Activated CD4-positive, alpha-beta memory T cell treated with anti-CD3 and anti-CD28 coated beads, Interleukin-2, amount 10 ng/mL, durations not matched to agents 7 days and 5 days (primary cell): ENCODE measurements at regions not wholly inside any gene's neighbourhood (a gene's known extent, or its start where the extent isn't known, plus 50 kb on each side); places are given as distances from the start of the nearest gene placed in this dataset.

ENCODE experiments used
- CTCF ChIA-PET: fragments of 350-600 bp; sonication (Branson Sonifier 250); formaldehyde crosslinking; loops from one replicate; lab custom pipeline; 2021; ENCODE audit warnings: antibody characterized with exemption, inconsistent platforms; lab: Charles Lee
- POLR2A ChIA-PET: fragments of 350-600 bp; sonication (Branson Sonifier 250); formaldehyde crosslinking; loops from one replicate; lab custom pipeline; 2021; ENCODE audit warnings: antibody characterized with exemption; lab: Charles Lee
- DNase-seq: peaks from one replicate; pipeline ENCODE4 v3.0.0-alpha.2; 2020
- H3K27ac Mint-ChIP-seq: one replicate; pipeline ENCODE4 v1.8.0; 2021; ENCODE audit warnings: mild to moderate bottlenecking, mixed read lengths
- H3K27me3 Mint-ChIP-seq: one replicate; pipeline ENCODE4 v1.8.0; 2021; ENCODE audit warnings: mixed read lengths
- H3K36me3 Mint-ChIP-seq: one replicate; pipeline ENCODE4 v1.8.0; 2021; ENCODE audit warnings: low read depth, mixed read lengths
- H3K4me1 Mint-ChIP-seq: one replicate; pipeline ENCODE4 v1.8.0; 2021; ENCODE audit warnings: mixed read lengths
- H3K4me3 Mint-ChIP-seq: one replicate; pipeline ENCODE4 v1.8.0; 2021; ENCODE audit warnings: mild to moderate bottlenecking, mixed read lengths
- H3K9me3 Mint-ChIP-seq: one replicate; pipeline ENCODE4 v1.8.0; 2021; ENCODE audit warnings: mixed read lengths

GRCh38 chr2:163374282-163374681, 361.5 kb downstream of the FIGN start:
- POLR2A ChIA-PET = no interaction called here
- Mint-ChIP-seq H3K27ac (no peak overlapping the region), H3K9me3 (peaks cover 9% of the 10 kb centered on the region), H3K36me3 (no peaks in the 10 kb centered on the region), H3K27me3 (no peaks in the 10 kb centered on the region), H3K4me3 (no peak overlapping the region), H3K4me1 (no peaks in the 10 kb centered on the region)
- no peak for DNase-seq
- CTCF ChIA-PET = no interaction called here

- POLR2A ChIA-PET = no interaction called here
- no peaks in the 10 kb centered on the region for H3K4me1 Mint-ChIP-seq
- no peaks in the 10 kb centered on the region for H3K27me3 Mint-ChIP-seq
- H3K36me3 Mint-ChIP-seq = no peaks in the 10 kb centered on the region
- CTCF ChIA-PET = no interaction called here
- peaks cover 9% of the 10 kb centered on the region for H3K9me3 Mint-ChIP-seq
- no peak overlapping the region for H3K27ac Mint-ChIP-seq
- H3K4me3 Mint-ChIP-seq = no peak overlapping the region
- DNase-seq = no peak
Measured at GRCh38 chr2:163373496-163373895, 362.3 kb downstream of the FIGN start.

- no peak for DNase-seq
- ChIA-PET POLR2A (no interaction called here), CTCF (no interaction called here)
- no peak overlapping the region for H3K4me3 Mint-ChIP-seq
- H3K27ac Mint-ChIP-seq = no peak overlapping the region
- H3K36me3 Mint-ChIP-seq = no peaks in the 10 kb centered on the region
- no peaks in the 10 kb centered on the region for H3K4me1 Mint-ChIP-seq
- H3K27me3 Mint-ChIP-seq = no peaks in the 10 kb centered on the region
- H3K9me3 Mint-ChIP-seq = peaks cover 9% of the 10 kb centered on the region
Measured at GRCh38 chr2:163370169-163370886, 365.5 kb downstream of the FIGN start.

GRCh38 chr2:163369111-163369510, 366.7 kb downstream of the FIGN start:
- Mint-ChIP-seq H3K27ac (no peak overlapping the region), H3K4me1 (no peaks in the 10 kb centered on the region), H3K4me3 (no peak overlapping the region), H3K9me3 (peaks cover 9% of the 10 kb centered on the region), H3K27me3 (no peaks in the 10 kb centered on the region), H3K36me3 (no peaks in the 10 kb centered on the region)
- ChIA-PET CTCF (no interaction called here), POLR2A (no interaction called here)
- no peak for DNase-seq

- no peaks in the 10 kb centered on the region for H3K36me3 Mint-ChIP-seq
- no peaks in the 10 kb centered on the region for H3K27me3 Mint-ChIP-seq
- POLR2A ChIA-PET = no interaction called here
- CTCF ChIA-PET = no interaction called here
- no peak overlapping the region for H3K27ac Mint-ChIP-seq
- H3K4me3 Mint-ChIP-seq = no peak overlapping the region
- peaks cover 9% of the 10 kb centered on the region for H3K9me3 Mint-ChIP-seq
- no peaks in the 10 kb centered on the region for H3K4me1 Mint-ChIP-seq
- no peak for DNase-seq
Measured at GRCh38 chr2:163368655-163369054, 367.2 kb downstream of the FIGN start.

- Mint-ChIP-seq H3K4me1 (no peaks in the 10 kb centered on the region), H3K36me3 (no peaks in the 10 kb centered on the region), H3K27me3 (no peaks in the 10 kb centered on the region), H3K9me3 (peaks cover 9% of the 10 kb centered on the region), H3K27ac (no peak overlapping the region), H3K4me3 (no peak overlapping the region)
- ChIA-PET POLR2A (no interaction called here), CTCF (no interaction called here)
- no peak for DNase-seq
Measured at GRCh38 chr2:163367825-163368582, 367.8 kb downstream of the FIGN start.

- Mint-ChIP-seq H3K4me1 (no peaks in the 10 kb centered on the region), H3K36me3 (no peaks in the 10 kb centered on the region), H3K27me3 (no peaks in the 10 kb centered on the region), H3K9me3 (no peaks in the 10 kb centered on the region), H3K4me3 (no peak overlapping the region), H3K27ac (no peak overlapping the region)
- ChIA-PET POLR2A (no interaction called here), CTCF (no interaction called here)
- no peak for DNase-seq
Measured at GRCh38 chr2:163364736-163365135, 371.1 kb downstream of the FIGN start.

GRCh38 chr2:163353551-163353950, 382.3 kb downstream of the FIGN start:
- POLR2A ChIA-PET = no interaction called here
- H3K4me1 Mint-ChIP-seq = no peaks in the 10 kb centered on the region
- H3K4me3 Mint-ChIP-seq = no peak overlapping the region
- H3K9me3 Mint-ChIP-seq = no peaks in the 10 kb centered on the region
- no peak for DNase-seq
- H3K27me3 Mint-ChIP-seq = peaks cover 2% of the 10 kb centered on the region
- no peak overlapping the region for H3K27ac Mint-ChIP-seq
- no peaks in the 10 kb centered on the region for H3K36me3 Mint-ChIP-seq
- CTCF ChIA-PET = no interaction called here

- ChIA-PET POLR2A (no interaction called here), CTCF (no interaction called here)
- peaks cover 3% of the 10 kb centered on the region for H3K27me3 Mint-ChIP-seq
- no peak overlapping the region for H3K4me3 Mint-ChIP-seq
- H3K4me1 Mint-ChIP-seq = no peaks in the 10 kb centered on the region
- DNase-seq = no peak
- H3K9me3 Mint-ChIP-seq = no peaks in the 10 kb centered on the region
- H3K27ac Mint-ChIP-seq = no peak overlapping the region
- no peaks in the 10 kb centered on the region for H3K36me3 Mint-ChIP-seq
Measured at GRCh38 chr2:163351966-163352365, 383.8 kb downstream of the FIGN start.

- Mint-ChIP-seq H3K4me1 (no peaks in the 10 kb centered on the region), H3K9me3 (no peaks in the 10 kb centered on the region), H3K4me3 (no peak overlapping the region), H3K27ac (no peak overlapping the region), H3K36me3 (no peaks in the 10 kb centered on the region), H3K27me3 (peaks cover 3% of the 10 kb centered on the region)
- ChIA-PET POLR2A (no interaction called here), CTCF (no interaction called here)
- DNase-seq = no peak
Measured at GRCh38 chr2:163351143-163351542, 384.7 kb downstream of the FIGN start.

GRCh38 chr2:163348857-163349380, 386.9 kb downstream of the FIGN start:
- Mint-ChIP-seq H3K27me3 (peaks cover 3% of the 10 kb centered on the region), H3K36me3 (no peaks in the 10 kb centered on the region), H3K27ac (no peak overlapping the region), H3K4me1 (no peaks in the 10 kb centered on the region), H3K9me3 (no peaks in the 10 kb centered on the region), H3K4me3 (no peak overlapping the region)
- POLR2A ChIA-PET = no interaction called here
- DNase-seq = no peak
- CTCF ChIA-PET = no interaction called here

- no peak for DNase-seq
- CTCF ChIA-PET = no interaction called here
- Mint-ChIP-seq H3K9me3 (no peaks in the 10 kb centered on the region), H3K4me3 (no peak overlapping the region), H3K36me3 (no peaks in the 10 kb centered on the region), H3K4me1 (no peaks in the 10 kb centered on the region), H3K27me3 (peaks cover 3% of the 10 kb centered on the region), H3K27ac (no peak overlapping the region)
- POLR2A ChIA-PET = no interaction called here
Measured at GRCh38 chr2:163347982-163348856, 387.6 kb downstream of the FIGN start.
